Cardiac septum (tissue), 1 donor: ENCODE measurements at regions not wholly inside any gene's neighbourhood (a gene's known extent, or its start where the extent isn't known, plus 50 kb on each side); places are given as distances from the start of the nearest gene placed in this dataset.

Source experiments
- DNase-seq: peaks from one replicate; pipeline ENCODE4 v3.0.0-alpha.2; 2020; ENCODE audit warnings: low spot score
- intact Hi-C: fragments of 100-400 bp; cut with DNase I; formaldehyde crosslinking; loops from one replicate; pipeline ENCODE4 v1.14.0; 2022
- donor health status: DM: no; HTN: no; CAD: no.

GRCh38 chr6:140590641-140591040, 1216.2 kb upstream of the CITED2 start:
- intact Hi-C loops = no loop called here
- DNase-seq = no peak

GRCh38 chr6:140586426-140587061, 1212.1 kb upstream of the CITED2 start:
- intact Hi-C loops = no loop called here
- no peak for DNase-seq

- intact Hi-C loops = no loop called here
- no peak for DNase-seq
These were observed 1207.2 kb upstream of the CITED2 start for GRCh38 chr6:140581601-140582000.

GRCh38 chr6:140579918-140580317, 1205.5 kb upstream of the CITED2 start:
- DNase-seq = no peak

GRCh38 chr6:140576004-140576555, 1201.6 kb upstream of the CITED2 start:
- intact Hi-C loops = no loop called here
- DNase-seq = no peak

More at GRCh38 chr6:140579918-140580317, 1205.5 kb upstream of the CITED2 start:
- intact Hi-C loops = no loop called here

GRCh38 chr6:140572867-140573266, 1198.4 kb upstream of the CITED2 start:
- DNase-seq = no peak
- intact Hi-C loops = no loop called here

GRCh38 chr6:140572129-140572528, 1197.7 kb upstream of the CITED2 start:
- intact Hi-C loops = no loop called here
- DNase-seq = no peak

GRCh38 chr6:140571145-140571544, 1196.7 kb upstream of the CITED2 start:
- no peak for DNase-seq
- intact Hi-C loops = no loop called here

- intact Hi-C loops = no loop called here
These were observed 1193.0 kb upstream of the CITED2 start for GRCh38 chr6:140567466-140567865.

GRCh38 chr6:140566781-140567277, 1192.4 kb upstream of the CITED2 start:
- intact Hi-C loops = no loop called here
- no peak for DNase-seq

More at GRCh38 chr6:140567466-140567865, 1193.0 kb upstream of the CITED2 start:
- no peak for DNase-seq

- intact Hi-C loops = no loop called here
These were observed 1189.3 kb upstream of the CITED2 start for GRCh38 chr6:140563728-140564127.

GRCh38 chr6:140561701-140562100, 1187.3 kb upstream of the CITED2 start:
- DNase-seq = no peak
- intact Hi-C loops = no loop called here

More at GRCh38 chr6:140563728-140564127, 1189.3 kb upstream of the CITED2 start:
- no peak for DNase-seq

- no peak for DNase-seq
- intact Hi-C loops = no loop called here
These were observed 1186.2 kb upstream of the CITED2 start for GRCh38 chr6:140560671-140561070.

GRCh38 chr6:140559458-140559857, 1185.0 kb upstream of the CITED2 start:
- intact Hi-C loops = no loop called here
- DNase-seq = no peak

- intact Hi-C loops = no loop called here
These were observed 1180.0 kb upstream of the CITED2 start for GRCh38 chr6:140554421-140554820.

GRCh38 chr6:140548366-140548765, 1173.9 kb upstream of the CITED2 start:
- no peak for DNase-seq
- intact Hi-C loops = no loop called here

More at GRCh38 chr6:140554421-140554820, 1180.0 kb upstream of the CITED2 start:
- DNase-seq = no peak

- intact Hi-C loops = no loop called here
- DNase-seq = no peak
These were observed 1172.2 kb upstream of the CITED2 start for GRCh38 chr6:140546640-140547039.

- intact Hi-C loops = no loop called here
- no peak for DNase-seq
These were observed 1170.0 kb upstream of the CITED2 start for GRCh38 chr6:140544431-140544830.

GRCh38 chr6:140542863-140543262, 1168.4 kb upstream of the CITED2 start:
- intact Hi-C loops = no loop called here
- no peak for DNase-seq

GRCh38 chr6:140541288-140541687, 1166.8 kb upstream of the CITED2 start:
- DNase-seq = no peak
- intact Hi-C loops = no loop called here

GRCh38 chr6:140540743-140541142, 1166.3 kb upstream of the CITED2 start:
- DNase-seq = no peak
- intact Hi-C loops = no loop called here
